Lung microvascular endothelial cell (primary cell): ENCODE measurements at regions not wholly inside any gene's neighbourhood (a gene's known extent, or its start where the extent isn't known, plus 50 kb on each side); places are given as distances from the start of the nearest gene placed in this dataset.

Experiments
- DNase-seq, 2 donors: peaks; one replicate each; pipeline versions ENCODE4 v3.0.0 to v3.0.0-alpha.2; 2010; ENCODE audit warnings: low read depth in 2 of 2

DNA sequence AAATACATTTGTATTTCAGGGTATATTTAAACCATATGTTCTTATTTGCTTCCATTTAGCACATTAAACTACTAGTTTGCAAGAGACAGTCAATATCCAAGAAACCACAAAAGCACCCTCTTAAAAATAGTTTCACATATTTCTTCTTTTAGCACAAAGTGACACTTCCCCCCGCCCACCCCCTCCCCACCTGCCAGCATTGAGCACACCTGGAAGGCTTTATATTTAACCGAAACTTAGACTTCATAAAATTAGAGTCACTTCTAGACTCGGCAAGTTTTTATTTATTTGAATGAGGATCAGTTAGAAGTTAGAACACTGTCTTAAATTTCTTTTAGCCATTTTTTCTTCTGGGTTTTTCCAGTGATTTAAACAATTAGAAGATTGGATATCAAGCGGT lies 355.9 kb upstream of the FIGN start:
- DNase-seq: no peak

DNA sequence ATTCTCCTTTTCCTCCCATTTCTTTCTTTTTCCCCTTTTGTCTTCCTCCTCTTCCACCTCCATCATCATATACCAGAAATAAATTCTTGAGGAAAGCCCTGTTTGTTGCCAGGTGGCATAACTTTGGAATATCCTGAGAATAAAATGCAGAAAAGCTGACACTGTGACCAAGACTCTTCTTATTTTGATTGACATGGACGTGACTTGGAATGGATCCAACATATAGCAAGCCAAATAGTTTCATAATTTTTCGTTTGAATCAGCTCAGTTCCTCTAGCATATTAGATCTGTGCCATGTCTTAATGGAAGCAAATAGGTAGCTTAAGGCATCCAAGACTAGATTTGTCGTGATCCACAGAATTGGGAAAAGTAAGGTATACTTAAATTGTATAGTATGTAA lies 354.7 kb upstream of the FIGN start:
- DNase-seq: no peak

DNA sequence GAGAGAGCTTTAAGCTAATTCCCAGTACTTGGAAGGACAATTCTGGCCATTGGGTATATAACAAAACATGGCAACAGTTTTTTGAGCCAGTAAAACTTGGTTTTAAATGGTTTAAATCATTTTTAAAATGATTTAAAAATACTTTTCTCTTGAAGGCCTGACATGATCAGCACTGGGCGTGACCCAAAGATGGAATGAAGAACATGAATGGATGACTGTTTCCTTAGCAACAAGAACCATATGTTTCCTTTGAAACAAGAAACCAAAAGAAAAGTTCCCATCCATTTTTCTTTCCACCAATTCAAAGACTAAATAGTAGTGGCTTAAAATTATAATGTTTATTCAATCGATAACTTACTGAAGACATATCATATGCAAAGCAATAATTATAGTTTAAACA lies 348.3 kb upstream of the FIGN start:
- DNase-seq: no peak

DNA sequence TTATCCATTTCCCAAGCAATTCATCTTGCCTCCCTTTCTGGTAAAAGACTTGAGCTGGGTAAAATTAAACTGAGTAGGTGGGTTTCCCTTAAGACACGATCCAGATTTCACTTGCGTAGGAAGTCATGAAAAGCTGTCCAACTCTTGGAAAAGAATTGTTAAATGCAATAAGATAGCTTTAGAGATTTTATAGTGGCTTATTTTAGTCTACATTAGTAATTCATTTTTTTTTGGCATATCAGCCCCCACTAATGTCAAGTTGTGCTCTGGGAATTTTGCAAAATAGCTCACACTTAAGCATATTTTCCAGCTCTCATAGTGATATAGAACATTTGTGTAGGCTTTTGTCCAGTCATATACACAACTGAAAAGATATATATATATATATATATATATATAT lies 344.7 kb upstream of the FIGN start:
- DNase-seq: no peak

DNA sequence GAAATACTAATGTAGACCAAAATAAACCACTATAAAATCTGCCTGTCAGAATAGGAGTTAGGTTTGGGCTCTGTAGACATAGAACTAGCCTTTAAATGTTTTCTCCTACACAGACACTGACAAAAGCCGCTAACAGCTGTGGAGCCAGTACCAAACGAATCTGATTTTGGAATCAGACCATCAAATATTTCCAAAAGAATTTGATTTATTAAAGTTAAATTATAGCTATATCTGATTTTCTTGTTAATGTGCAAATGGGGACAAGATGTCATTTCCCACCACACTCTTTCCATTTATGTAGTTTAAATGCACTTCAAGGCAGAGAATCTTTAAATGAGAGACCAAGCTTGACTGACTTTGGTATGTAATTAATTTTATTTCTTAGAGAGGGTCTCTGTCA lies 343.4 kb upstream of the FIGN start:
- no peak for DNase-seq

DNA sequence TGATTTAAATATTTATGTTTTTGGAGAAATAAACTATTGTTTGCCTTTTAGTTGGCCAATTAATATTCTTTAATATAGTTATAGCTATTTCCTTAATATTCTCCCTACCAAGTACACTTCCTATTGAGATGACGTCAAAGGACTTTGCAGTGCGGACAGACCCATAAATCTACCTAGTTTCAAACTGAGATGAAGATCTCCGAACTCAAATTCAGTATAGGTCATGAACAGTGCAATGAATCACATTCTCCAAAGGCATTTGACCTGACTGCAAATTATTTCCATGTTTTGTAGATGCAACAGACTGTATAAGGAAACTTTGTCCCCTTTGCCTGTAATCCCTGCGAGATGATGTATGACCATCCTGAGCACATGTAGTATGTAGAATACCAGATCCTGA lies 342.6 kb upstream of the FIGN start:
- no peak for DNase-seq

DNA sequence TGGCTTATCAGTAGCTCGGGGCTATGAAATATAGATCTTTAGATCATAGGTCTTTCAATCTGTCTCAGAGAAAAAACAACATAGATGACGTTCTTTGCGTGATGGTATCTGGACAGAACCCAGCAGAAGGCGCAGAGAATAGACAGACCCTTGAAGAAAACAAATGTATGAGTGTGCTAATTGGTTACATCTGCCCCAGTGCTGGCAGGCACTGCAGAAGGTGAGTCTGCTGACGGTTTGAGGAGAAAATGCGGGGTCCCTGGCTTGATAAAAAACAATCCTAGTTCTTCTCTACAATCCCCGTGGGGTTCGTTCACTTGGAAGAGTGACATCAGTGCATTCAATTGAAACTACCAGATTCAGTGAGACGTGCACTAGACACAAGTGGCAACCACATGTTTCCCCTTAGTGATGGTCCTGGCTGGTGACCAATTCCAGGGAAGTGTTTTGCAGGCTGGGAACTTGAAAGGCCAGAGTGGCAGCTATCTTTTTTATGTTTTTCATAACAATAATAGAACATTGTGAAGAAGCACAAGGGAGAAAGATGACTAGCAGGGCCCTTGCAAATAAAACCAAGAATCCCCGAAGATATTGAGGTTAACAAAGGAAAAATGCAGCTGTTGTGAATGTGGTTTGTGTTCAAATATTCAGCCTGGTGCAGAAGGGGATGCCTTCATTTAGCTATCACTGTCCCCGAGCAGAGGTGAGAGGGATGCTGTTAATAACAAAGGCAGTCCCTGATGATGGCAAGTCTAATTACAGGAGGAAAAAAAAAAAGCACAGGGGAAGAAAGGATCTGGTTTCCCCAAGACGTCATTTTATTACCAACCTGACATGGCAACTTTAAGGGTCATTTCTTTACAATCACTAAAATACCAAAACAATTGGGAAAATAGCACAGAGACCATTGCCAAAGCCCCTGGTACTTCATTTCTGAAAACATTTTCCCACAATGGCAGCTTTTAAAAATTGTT lies 337.6 kb upstream of the FIGN start:
- no peak for DNase-seq

DNA sequence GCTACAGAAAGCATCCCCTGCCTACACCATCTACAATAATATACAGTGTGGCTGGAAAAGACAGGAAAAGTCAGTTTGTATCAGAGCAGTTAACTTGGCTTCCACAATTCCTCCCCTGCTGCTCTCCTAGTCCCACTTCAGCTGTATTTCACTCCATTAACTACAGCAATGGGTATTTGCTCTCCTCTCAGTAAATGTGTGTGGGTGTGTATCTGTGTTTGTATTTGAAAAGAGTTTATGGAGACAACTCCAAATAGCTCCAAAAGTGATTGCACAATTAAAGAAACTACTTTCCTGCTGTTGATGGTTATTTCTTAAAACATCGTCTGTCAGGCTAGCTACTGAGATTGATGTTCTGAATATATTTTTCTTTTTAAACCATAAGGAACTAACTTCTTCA lies 333.7 kb upstream of the FIGN start:
- DNase-seq: no peak

DNA sequence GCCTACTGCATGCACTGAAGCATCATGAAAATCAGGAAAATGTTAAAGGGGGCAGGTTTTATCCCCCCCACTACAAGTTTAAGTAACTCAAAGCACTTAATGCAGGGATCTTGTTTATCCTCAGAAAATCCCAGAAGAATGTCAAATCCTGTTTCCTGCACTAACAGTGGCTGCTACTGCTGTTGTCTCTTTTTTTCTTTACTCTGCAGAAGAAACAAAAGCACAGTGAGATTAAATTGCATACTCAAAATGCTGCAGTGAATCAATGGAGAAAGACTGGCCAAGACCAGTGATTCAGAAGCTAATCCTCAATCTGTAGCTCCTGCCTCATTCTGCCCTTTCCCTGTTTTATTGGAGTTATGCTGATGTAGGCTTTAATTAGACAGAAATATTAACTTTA lies 332.3 kb upstream of the FIGN start:
- no peak for DNase-seq

DNA sequence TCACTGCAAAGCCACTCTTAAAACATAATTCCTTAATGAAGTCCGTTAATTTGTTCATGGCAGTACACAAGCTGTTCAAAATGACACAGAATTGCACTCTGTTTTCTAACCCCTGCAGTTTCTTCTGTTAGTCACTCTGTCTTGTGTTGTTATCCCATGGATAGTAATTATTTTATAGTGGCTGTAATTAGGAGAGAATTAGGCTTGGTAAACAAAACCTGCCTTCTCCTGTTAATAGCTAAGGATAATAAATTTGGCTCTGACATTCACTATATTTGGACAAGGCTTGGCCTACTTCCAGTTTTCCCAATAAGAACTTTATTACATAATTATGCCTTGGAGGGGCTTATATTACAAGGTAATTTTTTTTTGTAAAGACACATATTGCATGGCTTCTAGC lies 330.3 kb upstream of the FIGN start:
- no peak for DNase-seq

DNA sequence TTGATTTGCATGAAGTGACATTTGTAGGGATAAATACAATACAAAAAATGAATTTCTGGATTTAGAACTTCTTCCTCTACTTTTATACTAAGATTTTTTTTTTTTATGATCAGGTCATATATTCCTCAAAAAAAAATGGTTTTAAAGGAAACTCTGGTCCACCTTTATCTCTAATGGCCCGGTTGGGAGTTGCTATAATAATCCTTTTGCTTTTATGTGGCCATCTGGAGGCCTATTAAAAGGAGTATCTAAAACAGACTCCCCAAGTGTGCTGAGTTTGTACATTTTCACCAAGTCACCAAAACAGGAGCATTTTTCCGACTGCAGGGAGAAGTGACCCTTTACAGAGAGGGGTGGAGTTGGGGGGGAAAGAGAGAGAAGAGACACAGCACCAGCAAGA lies 329.2 kb upstream of the FIGN start:
- DNase-seq: no peak

DNA sequence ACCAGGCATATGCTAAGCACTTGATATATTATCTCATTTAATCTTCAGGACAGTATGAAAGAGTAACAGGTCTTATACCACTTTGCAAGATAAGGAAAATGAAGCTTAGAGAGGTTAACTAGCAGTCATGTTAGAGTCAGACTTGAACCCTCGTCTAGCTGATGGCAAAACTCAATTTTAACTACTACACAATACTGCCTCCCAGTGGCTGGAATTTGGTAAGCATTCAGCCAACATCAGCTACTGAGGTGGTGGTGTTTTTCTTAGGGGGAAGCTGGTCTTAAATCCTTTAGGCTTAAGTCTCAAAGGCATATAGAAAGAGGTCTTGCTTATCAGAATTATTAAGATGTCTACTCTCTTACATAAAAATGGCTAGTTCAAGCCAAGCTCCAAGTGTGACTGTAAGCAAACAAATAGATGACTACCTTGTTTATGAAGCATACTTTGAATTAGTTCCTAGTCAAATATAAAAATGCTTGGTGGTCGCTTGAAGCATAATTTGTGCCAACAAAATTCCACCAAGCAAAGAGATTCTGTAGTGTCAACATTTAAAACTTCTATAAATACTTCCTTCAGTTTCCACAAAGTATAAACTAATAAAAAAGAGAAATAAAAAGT lies 325.4 kb upstream of the FIGN start:
- DNase-seq: peak; percentile 47 to 50

DNA sequence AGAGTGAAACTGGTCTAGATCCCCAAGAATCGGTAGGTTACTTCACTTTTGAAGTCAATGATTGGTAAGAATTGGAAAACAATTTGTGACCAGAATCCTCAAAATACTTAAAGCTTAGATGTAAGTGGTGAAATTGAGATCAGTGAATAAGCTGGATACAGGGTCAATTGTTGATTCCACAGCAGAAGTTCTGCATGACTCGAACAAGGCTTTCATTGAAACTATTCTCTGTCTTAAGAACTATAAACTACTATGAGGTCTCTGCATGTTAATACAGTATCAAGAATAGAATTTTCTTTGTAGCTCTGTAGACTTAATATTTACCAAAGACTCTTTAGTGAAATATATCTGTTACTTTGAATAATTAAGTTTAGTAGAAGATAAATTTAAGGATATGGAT lies 324.2 kb upstream of the FIGN start:
- DNase-seq: no peak

DNA sequence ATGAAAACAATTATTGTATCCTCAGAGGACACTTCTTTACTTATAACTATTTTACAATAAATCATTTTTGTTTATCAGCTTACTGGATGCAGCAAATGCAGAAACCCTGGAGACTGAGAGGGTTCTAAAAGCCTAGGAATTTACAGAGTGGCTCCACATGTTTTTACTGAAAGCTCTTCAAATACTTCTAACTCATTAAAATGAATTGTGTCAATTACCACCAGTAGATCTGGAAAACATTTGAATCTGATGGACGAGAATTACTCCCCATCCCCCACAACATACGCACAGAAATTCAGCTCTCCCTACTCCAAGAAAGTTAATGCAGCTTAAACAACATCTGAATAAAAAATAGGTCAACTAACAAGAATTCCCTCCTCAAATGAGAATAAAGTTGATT lies 319.8 kb upstream of the FIGN start:
- DNase-seq: no peak

DNA sequence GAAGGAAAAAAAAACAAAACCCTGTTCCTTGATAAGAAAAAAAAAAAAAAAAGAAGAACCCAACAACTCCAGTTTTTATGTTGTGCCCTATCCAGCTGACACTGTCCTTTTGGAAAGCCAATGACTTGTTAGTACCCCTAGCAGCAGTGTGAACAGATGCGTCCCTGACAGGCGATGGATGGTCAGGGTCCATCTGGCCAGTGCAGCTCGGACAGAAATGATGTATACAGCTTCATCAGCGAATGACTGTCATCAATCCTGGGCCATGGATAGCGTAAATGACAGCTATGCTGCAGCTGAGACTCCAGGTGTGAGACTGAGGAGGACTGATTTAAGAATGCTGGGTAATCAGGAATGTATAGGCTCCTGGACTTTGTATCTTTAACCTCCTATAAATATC lies 318.8 kb upstream of the FIGN start:
- DNase-seq: no peak

DNA sequence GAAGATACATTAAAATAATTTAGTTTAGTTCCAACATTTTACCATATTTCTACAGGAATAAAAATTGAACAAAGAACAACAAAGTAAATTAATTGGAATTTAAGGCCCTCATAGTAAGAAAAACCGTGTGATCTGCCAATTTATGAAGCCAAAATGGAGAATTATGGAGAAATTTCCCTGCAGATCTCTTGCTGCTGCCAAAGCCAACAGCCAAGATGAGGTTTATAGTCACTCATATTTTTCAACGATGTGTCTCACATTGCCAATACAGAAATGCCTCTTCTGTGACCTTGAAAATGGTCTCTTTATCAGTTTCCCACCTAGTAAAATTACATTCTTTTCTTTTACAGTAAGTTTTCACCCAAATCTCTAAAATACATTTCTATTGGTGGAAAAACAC lies 317.2 kb upstream of the FIGN start:
- no peak for DNase-seq

DNA sequence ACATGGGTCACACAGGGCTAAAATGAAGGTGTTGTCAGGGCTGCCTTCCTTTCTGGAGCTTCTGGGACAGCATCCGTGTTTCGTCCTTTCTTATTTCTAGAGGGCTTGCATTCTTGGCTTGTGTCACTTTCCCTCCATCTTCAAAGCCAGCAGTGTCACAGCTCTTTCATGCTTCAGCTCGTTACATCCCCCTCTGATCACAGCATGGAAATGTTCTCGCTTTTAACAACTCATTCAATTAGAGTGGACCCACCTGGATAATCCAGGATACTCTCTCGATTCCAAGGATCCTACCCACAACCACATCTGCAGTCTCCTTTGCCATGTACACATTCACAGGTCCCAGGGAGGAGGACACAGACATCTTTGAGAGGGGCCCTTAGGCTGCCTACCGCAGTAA lies 316.2 kb upstream of the FIGN start:
- DNase-seq: no peak

DNA sequence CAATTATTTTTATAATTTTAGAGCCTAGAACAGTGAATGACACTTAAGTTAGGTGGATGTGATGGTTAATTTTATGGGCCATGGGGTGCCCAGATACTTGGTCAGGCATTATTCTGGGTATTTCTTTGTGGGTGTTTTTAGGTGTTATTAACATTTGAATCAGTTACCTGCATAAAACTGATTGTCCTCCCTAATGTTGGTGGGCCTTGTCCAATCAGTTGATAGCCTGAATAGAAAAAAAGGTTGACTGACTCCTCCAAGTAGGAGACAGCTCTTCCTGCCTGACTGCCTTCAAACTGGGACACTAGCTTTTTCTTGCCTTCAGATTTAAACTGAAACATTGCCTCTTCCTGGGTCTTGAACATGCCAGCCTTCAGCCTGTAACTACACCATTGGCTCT lies 312.9 kb upstream of the FIGN start:
- no peak for DNase-seq

DNA sequence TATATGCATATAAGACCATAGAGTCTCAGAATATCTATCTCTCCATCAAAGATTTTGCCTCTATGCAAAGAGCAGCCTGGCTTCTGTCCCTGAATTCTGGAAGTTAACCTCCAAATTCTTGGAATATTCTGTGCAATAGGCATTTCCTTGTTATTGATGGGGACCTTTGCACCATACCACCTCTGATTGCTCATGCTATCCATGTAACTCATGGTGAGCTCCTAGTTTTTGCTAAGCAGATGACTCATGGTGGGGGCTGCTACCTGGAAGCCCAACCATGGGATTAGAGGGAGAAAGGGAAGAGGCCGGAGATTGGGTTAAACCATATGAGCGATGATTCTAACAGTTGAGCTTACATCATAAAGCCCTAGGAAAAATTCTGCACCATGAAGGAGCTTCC lies 310.2 kb upstream of the FIGN start:
- no peak for DNase-seq

DNA sequence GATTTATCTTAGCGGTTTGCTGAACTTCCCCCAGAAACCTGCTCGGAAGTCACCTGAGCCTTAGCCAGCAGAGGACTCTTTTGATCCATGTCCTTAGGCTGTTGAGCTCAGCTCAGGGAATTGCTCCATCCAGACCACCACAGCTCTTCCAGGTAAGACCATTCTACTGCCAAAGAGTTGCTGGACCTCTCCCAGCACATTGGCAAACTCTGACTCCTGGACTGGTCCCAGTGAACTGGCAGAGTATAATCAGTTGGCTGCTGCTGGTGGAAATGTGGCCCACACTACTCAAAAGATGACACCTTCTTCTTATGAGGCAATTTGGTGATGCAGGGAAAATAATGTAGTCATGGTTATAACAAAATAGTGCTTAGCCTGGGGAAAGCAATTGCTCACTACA lies 308.8 kb upstream of the FIGN start:
- DNase-seq: no peak

DNA sequence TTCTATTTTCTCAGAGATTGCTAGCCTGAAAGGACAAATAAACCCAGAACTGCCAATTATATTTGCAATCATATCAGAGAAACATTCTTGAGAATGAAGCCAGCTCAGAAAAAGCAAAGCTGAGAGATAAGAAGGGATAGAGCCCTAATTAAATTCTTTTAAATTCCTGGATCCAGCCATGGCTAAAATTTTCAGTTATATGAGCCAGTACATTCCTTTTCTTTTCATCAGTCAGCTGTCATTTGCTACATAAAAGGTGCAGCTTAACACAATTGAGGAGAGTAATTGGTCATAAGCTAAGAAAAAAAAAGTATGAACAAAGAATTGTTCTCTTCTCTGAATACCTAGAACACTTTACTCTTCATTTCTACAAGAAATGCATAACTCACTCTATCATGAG lies 303.5 kb upstream of the FIGN start:
- no peak for DNase-seq

DNA sequence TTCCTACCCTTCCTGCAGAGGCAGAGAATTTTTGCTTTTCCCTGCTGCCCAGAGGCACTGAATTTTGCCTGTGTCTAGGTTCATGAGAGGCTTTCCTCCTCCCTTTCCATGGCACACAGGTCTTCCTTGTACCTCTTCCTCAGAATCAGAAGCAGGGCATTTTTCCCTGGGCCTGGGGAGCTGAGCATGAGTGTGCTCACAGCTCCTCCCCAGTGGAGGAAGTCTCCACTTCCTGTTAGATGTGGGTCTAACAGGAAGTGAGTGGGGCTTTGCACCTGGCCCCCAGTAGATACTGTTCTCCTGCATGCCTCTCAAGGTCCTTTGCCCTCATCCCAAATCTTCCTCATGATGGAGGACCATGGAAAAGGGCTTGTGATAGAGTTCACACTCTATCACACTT lies 297.2 kb upstream of the FIGN start:
- DNase-seq: no peak

DNA sequence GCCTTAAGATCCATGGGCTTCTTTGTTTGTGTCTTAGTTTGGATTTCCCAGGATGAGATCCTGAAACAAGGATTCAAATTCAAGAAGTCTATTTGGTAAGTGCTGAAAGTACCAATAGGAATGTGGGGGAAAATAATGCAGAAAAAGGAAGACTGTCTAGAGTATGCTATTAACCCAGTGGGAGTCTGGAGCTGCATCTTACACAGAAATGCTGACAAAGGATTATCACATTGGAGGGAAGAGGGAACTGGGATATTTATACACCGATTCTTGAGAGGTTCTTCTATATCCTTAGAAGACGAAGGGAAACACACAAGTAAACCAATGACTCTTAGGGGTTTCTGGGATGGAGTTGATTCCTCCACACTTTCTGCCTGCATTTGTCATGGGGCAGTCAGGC lies 294.8 kb upstream of the FIGN start:
- no peak for DNase-seq
